GM23338 (cell line): ENCODE measurements at regions not wholly inside any gene's neighbourhood (a gene's known extent, or its start where the extent isn't known, plus 50 kb on each side); places are given as distances from the start of the nearest gene placed in this dataset.

Experiments used
- ATAC-seq: fragments of 200-7000 bp; cut with Tn5 transposase; 3 replicates; pipeline ENCODE4 v1.9.1; 2020
- DNase-seq: peaks from one replicate; pipeline ENCODE4 v3.0.0-alpha.2; 2015; ENCODE audit warnings: low spot score
- H2AFZ ChIP-seq: fragments of 200-600 bp; sonication (generic); 2 replicates; pipeline ENCODE4 v1.8.0; 2016; ENCODE audit warnings: antibody characterized with exemption, mild to moderate bottlenecking, moderate library complexity
- H3F3A ChIP-seq: fragments of 200-600 bp; sonication (generic); replicated peaks from 2 replicates; pipeline ENCODE4 v1.8.0; 2017; ENCODE audit warnings: antibody characterized with exemption, mixed run types, low read depth
- H3K27ac ChIP-seq: fragments of 200-600 bp; sonication (generic); 2 replicates; pipeline ENCODE4 v1.6.1; 2016; ENCODE audit warnings: low read depth
- H3K27me3 ChIP-seq: fragments of 200-600 bp; sonication (generic); 2 replicates; pipeline ENCODE4 v1.8.0; 2016; ENCODE audit warnings: mild to moderate bottlenecking, mixed run types, moderate library complexity; ENCODE audit not compliant: insufficient read depth
- H3K36me3 ChIP-seq: fragments of 200-600 bp; sonication (generic); 2 replicates; pipeline ENCODE4 v1.8.0; 2016; ENCODE audit warnings: mild to moderate bottlenecking; ENCODE audit not compliant: insufficient read depth
- H3K4me1 ChIP-seq: fragments of 200-600 bp; sonication (generic); 2 replicates; pipeline ENCODE4 v1.8.0; 2016; ENCODE audit warnings: mild to moderate bottlenecking, moderate library complexity; ENCODE audit not compliant: insufficient read depth
- H3K4me2 ChIP-seq: fragments of 200-600 bp; sonication (generic); 2 replicates; pipeline ENCODE4 v1.7.1; 2017; ENCODE audit warnings: mixed run types
- H3K4me3 ChIP-seq: fragments of 200-600 bp; sonication (generic); 2 replicates; pipeline ENCODE4 v1.6.1; 2016; ENCODE audit warnings: mixed run types
- H3K79me2 ChIP-seq: fragments of 200-600 bp; sonication (generic); replicated peaks from 2 replicates; pipeline ENCODE4 v1.8.0; 2017; ENCODE audit warnings: mild to moderate bottlenecking; ENCODE audit not compliant: insufficient read depth
- H3K9me2 ChIP-seq: fragments of 200-600 bp; sonication (generic); 2 replicates; pipeline ENCODE4 v1.8.0; 2017; ENCODE audit not compliant: insufficient read depth
- H4K20me1 ChIP-seq: fragments of 200-600 bp; sonication (generic); replicated peaks from 2 replicates; pipeline ENCODE4 v1.8.0; 2017; ENCODE audit warnings: mild to moderate bottlenecking; ENCODE audit not compliant: insufficient read depth
- H3K27ac Mint-ChIP-seq: 2 replicates; pipeline ENCODE4 v1.8.0; 2020; ENCODE audit warnings: inconsistent platforms, mild to moderate bottlenecking, moderate library complexity, mixed read lengths
- H3K27me3 Mint-ChIP-seq: 3 replicates; pipeline ENCODE4 v1.8.0; 2022; ENCODE audit warnings: low read depth, mild to moderate bottlenecking, moderate library complexity, mixed read lengths, inconsistent platforms; ENCODE audit not compliant: insufficient read depth, poor library complexity
- H3K36me3 Mint-ChIP-seq: 3 replicates; pipeline ENCODE4 v1.8.0; 2021; ENCODE audit warnings: low read depth, mild to moderate bottlenecking, inconsistent platforms, moderate library complexity, mixed read lengths
- H3K4me1 Mint-ChIP-seq: 3 replicates; pipeline ENCODE4 v1.8.0; 2020; ENCODE audit warnings: mild to moderate bottlenecking, inconsistent platforms, mixed read lengths
- H3K4me3 Mint-ChIP-seq: 3 replicates; pipeline ENCODE4 v1.8.0; 2021; ENCODE audit warnings: moderate library complexity, mild to moderate bottlenecking, inconsistent platforms, mixed read lengths
- H3K9me3 Mint-ChIP-seq: 3 replicates; pipeline ENCODE4 v1.8.0; 2020; ENCODE audit warnings: moderate library complexity, mild to moderate bottlenecking, inconsistent platforms, mixed read lengths
- EZH2 ChIP-seq: fragments of 200-600 bp; sonication (generic); IDR thresholded peaks from one replicate; pipeline ENCODE4 v1.8.0; 2017; ENCODE audit warnings: antibody characterized with exemption, mild to moderate bottlenecking, low read depth; ENCODE audit not compliant: unreplicated experiment
- NANOG ChIP-seq: IDR thresholded peaks from 2 replicates; pipeline ENCODE4 v1.6.1; 2016; ENCODE audit warnings: antibody characterized with exemption, borderline replicate concordance
- POLR2AphosphoS5 ChIP-seq: IDR thresholded peaks from 2 replicates; pipeline ENCODE4 v1.6.1; 2016; ENCODE audit warnings: antibody characterized with exemption, low read depth
- STAT1 ChIP-seq: IDR thresholded peaks from one replicate; pipeline ENCODE4 v1.6.1; 2016; ENCODE audit warnings: antibody characterized with exemption; ENCODE audit not compliant: unreplicated experiment
- ZNF114 ChIP-seq: fragments of 250-450 bp; sonication (Bioruptor Pico); IDR thresholded peaks from 2 replicates; pipeline ENCODE4 v1.5.0; 2020; ENCODE audit warnings: mild to moderate bottlenecking, moderate library complexity
- TF ChIP-seq, protein P1 (sequence below), 2 experiments: fragments of 200-600 bp in 1 of 2; sonication (generic) in 1 of 2; conservative IDR thresholded peaks; 2 replicates each; pipeline versions ENCODE4 v1.5.1 to v1.6.1; 2016 to 2017; ENCODE audit warnings: antibody characterized with exemption in 2 of 2, low read depth in 2 of 2, mild to moderate bottlenecking in 2 of 2, moderate library complexity in 1 of 2

- Mint-ChIP-seq H3K36me3 (no peaks in the 10 kb centered on the region), H3K9me3 (no peaks in the 10 kb centered on the region), H3K27ac (no peak overlapping the region), H3K4me1 (no peaks in the 10 kb centered on the region), H3K27me3 (no peaks in the 10 kb centered on the region), H3K4me3 (no peak overlapping the region)
- Histone ChIP-seq H2AFZ (no peak overlapping the region), H3K27me3 (no peaks in the 10 kb centered on the region), H3K4me3 (no peak overlapping the region), H3K36me3 (no peaks in the 10 kb centered on the region), H3K4me2 (no peak overlapping the region), H3K9me2 (no peaks in the 10 kb centered on the region; the same call in 1 of the 2 replicates), H3K27ac (no peak overlapping the region), H3F3A (no peaks in the 10 kb centered on the region), H3K79me2 (no peaks in the 10 kb centered on the region), H3K4me1 (no peaks in the 10 kb centered on the region), H4K20me1 (no peaks in the 10 kb centered on the region)
- ATAC-seq (no peak), DNase-seq (no peak)
- TF ChIP-seq EZH2 (no peak), ZNF114 (no peak), POLR2AphosphoS5 (no peak), STAT1 (no peak), NANOG (no peak)
- TF ChIP-seq, protein P1, sequence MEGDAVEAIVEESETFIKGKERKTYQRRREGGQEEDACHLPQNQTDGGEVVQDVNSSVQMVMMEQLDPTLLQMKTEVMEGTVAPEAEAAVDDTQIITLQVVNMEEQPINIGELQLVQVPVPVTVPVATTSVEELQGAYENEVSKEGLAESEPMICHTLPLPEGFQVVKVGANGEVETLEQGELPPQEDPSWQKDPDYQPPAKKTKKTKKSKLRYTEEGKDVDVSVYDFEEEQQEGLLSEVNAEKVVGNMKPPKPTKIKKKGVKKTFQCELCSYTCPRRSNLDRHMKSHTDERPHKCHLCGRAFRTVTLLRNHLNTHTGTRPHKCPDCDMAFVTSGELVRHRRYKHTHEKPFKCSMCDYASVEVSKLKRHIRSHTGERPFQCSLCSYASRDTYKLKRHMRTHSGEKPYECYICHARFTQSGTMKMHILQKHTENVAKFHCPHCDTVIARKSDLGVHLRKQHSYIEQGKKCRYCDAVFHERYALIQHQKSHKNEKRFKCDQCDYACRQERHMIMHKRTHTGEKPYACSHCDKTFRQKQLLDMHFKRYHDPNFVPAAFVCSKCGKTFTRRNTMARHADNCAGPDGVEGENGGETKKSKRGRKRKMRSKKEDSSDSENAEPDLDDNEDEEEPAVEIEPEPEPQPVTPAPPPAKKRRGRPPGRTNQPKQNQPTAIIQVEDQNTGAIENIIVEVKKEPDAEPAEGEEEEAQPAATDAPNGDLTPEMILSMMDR (conservative IDR thresholded peaks at IDR 0.05; ENCODE audit: low read depth in 2 of 2) = no peak
Observed at GRCh38 chr12:28140404-28140803, 49.9 kb upstream of the CCDC91 start.
